ENCODE measurements at regions not wholly inside any gene's neighbourhood (a gene's known extent, or its start where the extent isn't known, plus 50 kb on each side); places are given as distances from the start of the nearest gene placed in this dataset.

- Histone ChIP-seq H3K4me1 (no peaks in the 10 kb centered on the region), H3K4me3 (ENCODE audit: low read depth, low read length) (no peak overlapping the region), H3K27me3 (replicated peaks; ENCODE audit: control insufficient read depth, insufficient read depth, low read length) (no peaks in the 10 kb centered on the region), H3K9me3 (no peaks in the 10 kb centered on the region), H3K36me3 (ENCODE audit: control insufficient read depth, insufficient read depth, low read length) (no peaks in the 10 kb centered on the region)
- intact Hi-C loops (cut with micrococcal nuclease; ENCODE audit: unreplicated experiment), result no loop called here
- Mint-ChIP-seq H3K27me3 (ENCODE audit: insufficient read depth, unreplicated experiment) (peaks cover 2% of the 10 kb centered on the region), H3K36me3 (ENCODE audit: insufficient read depth, unreplicated experiment) (no peaks in the 10 kb centered on the region), H3K4me3 (ENCODE audit: unreplicated experiment) (no peak overlapping the region), H3K27ac (ENCODE audit: unreplicated experiment) (no peak overlapping the region), H3K9me3 (ENCODE audit: unreplicated experiment) (no peaks in the 10 kb centered on the region), H3K4me1 (ENCODE audit: low read depth, unreplicated experiment) (no peaks in the 10 kb centered on the region)
- DNase-seq, result no peak
- ChIA-PET CTCF (no interaction called here), POLR2A (no interaction called here)
- no TSS peak for BruUV-seq (replicated peaks)
- no peak for TF ChIP-seq CTCF (IDR thresholded peaks at IDR 0.05; ENCODE audit: insufficient read depth in 1 of 2, low read depth in 1 of 2, low read length in 1 of 2, severe bottlenecking in 1 of 2, unreplicated experiment in 1 of 2)
Measured at GRCh38 chr1:115454837-115455511, 116.9 kb upstream of the NGF start.

GRCh38 chr1:115453666-115454065 is 115.6 kb upstream of the NGF start:
- Histone ChIP-seq H3K36me3 (ENCODE audit: control insufficient read depth, insufficient read depth, low read length) (no peaks in the 10 kb centered on the region), H3K9me3 (no peaks in the 10 kb centered on the region), H3K4me1 (no peaks in the 10 kb centered on the region), H3K27me3 (replicated peaks; ENCODE audit: control insufficient read depth, insufficient read depth, low read length) (no peaks in the 10 kb centered on the region), H3K4me3 (ENCODE audit: low read depth, low read length) (no peak overlapping the region)
- no peak for DNase-seq
- H3K9me3 Mint-ChIP-seq (ENCODE audit: unreplicated experiment), result no peaks in the 10 kb centered on the region
- TF ChIP-seq CTCF (IDR thresholded peaks at IDR 0.05; ENCODE audit: insufficient read depth in 1 of 2, low read depth in 1 of 2, low read length in 1 of 2, severe bottlenecking in 1 of 2, unreplicated experiment in 1 of 2), result no peak
- H3K27me3 Mint-ChIP-seq (ENCODE audit: insufficient read depth, unreplicated experiment), result peaks cover 2% of the 10 kb centered on the region
- H3K4me3 Mint-ChIP-seq (ENCODE audit: unreplicated experiment), result no peak overlapping the region
- H3K4me1 Mint-ChIP-seq (ENCODE audit: low read depth, unreplicated experiment), result no peaks in the 10 kb centered on the region
- H3K27ac Mint-ChIP-seq (ENCODE audit: unreplicated experiment), result no peak overlapping the region
- CTCF ChIA-PET, result no interaction called here
- H3K36me3 Mint-ChIP-seq (ENCODE audit: insufficient read depth, unreplicated experiment), result no peaks in the 10 kb centered on the region
- intact Hi-C loops (cut with micrococcal nuclease; ENCODE audit: unreplicated experiment), result no loop called here
- POLR2A ChIA-PET, result no interaction called here
- no TSS peak for BruUV-seq (replicated peaks)

- TF ChIP-seq CTCF (IDR thresholded peaks at IDR 0.05; ENCODE audit: insufficient read depth in 1 of 2, low read depth in 1 of 2, low read length in 1 of 2, severe bottlenecking in 1 of 2, unreplicated experiment in 1 of 2), result no peak
- BruUV-seq (replicated peaks), result no TSS peak
- DNase-seq, result no peak
- Histone ChIP-seq H3K4me3 (ENCODE audit: low read depth, low read length) (no peak overlapping the region), H3K4me1 (no peaks in the 10 kb centered on the region), H3K36me3 (ENCODE audit: control insufficient read depth, insufficient read depth, low read length) (no peaks in the 10 kb centered on the region), H3K9me3 (no peaks in the 10 kb centered on the region), H3K27me3 (replicated peaks; ENCODE audit: control insufficient read depth, insufficient read depth, low read length) (no peaks in the 10 kb centered on the region)
- CTCF ChIA-PET, result no interaction called here
- Mint-ChIP-seq H3K27ac (ENCODE audit: unreplicated experiment) (no peak overlapping the region), H3K4me1 (ENCODE audit: low read depth, unreplicated experiment) (no peaks in the 10 kb centered on the region), H3K9me3 (ENCODE audit: unreplicated experiment) (no peaks in the 10 kb centered on the region), H3K27me3 (ENCODE audit: insufficient read depth, unreplicated experiment) (peaks cover 6% of the 10 kb centered on the region), H3K36me3 (ENCODE audit: insufficient read depth, unreplicated experiment) (no peaks in the 10 kb centered on the region), H3K4me3 (ENCODE audit: unreplicated experiment) (no peak overlapping the region)
- intact Hi-C loops (cut with micrococcal nuclease; ENCODE audit: unreplicated experiment), result no loop called here
- POLR2A ChIA-PET, result no interaction called here
Measured at GRCh38 chr1:115452600-115453329, 114.7 kb upstream of the NGF start.

All from Caco-2 (cell line).